ENCODE measurements at regions not wholly inside any gene's neighbourhood (a gene's known extent, or its start where the extent isn't known, plus 50 kb on each side); places are given as distances from the start of the nearest gene placed in this dataset.

DNA sequence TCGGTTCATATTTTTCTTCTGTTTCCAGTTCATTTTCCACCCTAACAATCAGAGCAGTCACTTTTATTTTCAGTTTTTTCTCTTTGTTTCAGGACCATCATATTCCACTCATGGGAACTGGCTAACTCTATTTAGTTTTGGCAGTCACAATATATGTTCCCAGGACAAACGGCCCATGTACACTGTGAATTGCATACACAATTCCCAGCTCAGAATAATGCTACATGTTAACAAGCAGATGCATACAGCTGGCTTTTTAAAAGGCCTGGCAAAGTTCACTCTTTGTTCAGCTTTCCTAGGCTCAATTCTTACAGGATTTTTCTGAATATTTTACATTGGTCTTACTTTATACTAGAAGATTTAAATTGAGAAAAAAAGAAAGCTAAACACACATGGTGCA is 224.9 kb downstream of the ANKRD50 start:
- H3K36me3 Mint-ChIP-seq = no peaks in the 10 kb centered on the region
- no peaks in the 10 kb centered on the region for H3K4me1 Mint-ChIP-seq
- H3K27ac Mint-ChIP-seq = no peak overlapping the region
- peaks cover 0 to 2% (median 1%) of the 10 kb centered on the region in 3 donors for H3K9me3 Mint-ChIP-seq
- no peak overlapping the region for H3K4me3 Mint-ChIP-seq
- no peaks in the 10 kb centered on the region for H3K27me3 Mint-ChIP-seq

DNA sequence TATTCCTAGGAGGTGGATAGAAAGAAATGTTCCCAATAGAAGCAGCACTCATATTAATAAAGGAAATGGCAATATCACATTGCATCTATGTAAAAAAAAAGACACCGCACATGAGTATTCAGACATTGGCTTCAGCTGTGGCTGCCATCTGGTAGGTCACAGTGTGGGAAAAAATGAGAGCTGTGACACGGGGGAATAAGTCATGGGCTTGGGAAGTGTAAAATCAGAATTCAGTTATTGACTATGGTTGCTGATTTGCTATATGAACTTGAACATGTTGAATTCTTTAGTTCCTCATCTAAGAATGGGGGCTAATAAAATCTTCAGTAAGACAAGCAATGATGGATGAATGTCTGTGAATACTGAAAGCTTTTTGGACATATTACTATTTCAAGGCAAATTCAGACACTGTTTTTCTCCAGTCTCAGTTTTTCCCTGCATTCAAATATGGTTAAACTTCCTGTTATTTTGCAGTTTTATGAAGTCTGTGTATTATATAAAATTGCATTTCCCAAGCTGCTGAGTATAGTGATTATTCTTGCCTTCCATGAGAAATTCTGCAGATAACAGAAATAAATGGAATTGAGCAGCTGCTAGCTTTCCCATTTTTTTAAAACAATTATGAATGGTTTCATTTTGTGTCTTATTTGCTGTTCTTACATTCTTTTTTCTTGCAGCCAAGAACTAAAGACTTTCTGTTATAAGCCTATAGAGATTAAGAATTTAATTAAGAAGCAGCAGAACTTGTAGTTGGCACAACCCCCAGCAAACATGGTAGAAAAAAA is 221.0 kb downstream of the ANKRD50 start:
- Mint-ChIP-seq H3K9me3 (peaks cover 0 to under 1% (median 0%) of the 10 kb centered on the region in 3 donors), H3K4me1 (no peaks in the 10 kb centered on the region), H3K27me3 (no peaks in the 10 kb centered on the region), H3K27ac (no peak overlapping the region), H3K4me3 (no peak overlapping the region), H3K36me3 (no peaks in the 10 kb centered on the region)

DNA sequence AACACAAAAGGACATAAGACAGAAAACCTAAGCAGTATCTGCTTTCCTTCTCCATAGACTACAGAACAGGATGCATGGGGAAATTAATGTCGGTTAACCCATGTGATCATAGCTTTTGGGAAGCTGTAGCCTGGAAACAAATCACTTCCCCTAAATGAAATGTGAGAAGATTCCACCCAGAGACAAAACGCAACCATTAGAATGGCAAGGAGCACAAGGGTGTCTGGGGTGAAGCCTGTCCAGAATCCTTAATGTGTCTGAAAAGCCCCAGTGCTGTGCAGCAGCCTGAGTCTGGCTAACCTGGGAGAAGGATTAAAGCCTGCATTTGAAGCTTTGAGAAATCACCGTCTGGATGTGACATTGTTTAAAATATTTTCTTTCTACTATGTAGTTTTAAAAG is 213.3 kb downstream of the ANKRD50 start:
- H3K27ac Mint-ChIP-seq = no peak overlapping the region
- H3K27me3 Mint-ChIP-seq = no peaks in the 10 kb centered on the region
- H3K4me3 Mint-ChIP-seq = no peak overlapping the region
- no peaks in the 10 kb centered on the region for H3K36me3 Mint-ChIP-seq
- H3K9me3 Mint-ChIP-seq = peaks cover 0 to 3% (median 3%) of the 10 kb centered on the region in 3 donors
- peaks cover 0 to 2% (median 0%) of the 10 kb centered on the region in 3 donors for H3K4me1 Mint-ChIP-seq

DNA sequence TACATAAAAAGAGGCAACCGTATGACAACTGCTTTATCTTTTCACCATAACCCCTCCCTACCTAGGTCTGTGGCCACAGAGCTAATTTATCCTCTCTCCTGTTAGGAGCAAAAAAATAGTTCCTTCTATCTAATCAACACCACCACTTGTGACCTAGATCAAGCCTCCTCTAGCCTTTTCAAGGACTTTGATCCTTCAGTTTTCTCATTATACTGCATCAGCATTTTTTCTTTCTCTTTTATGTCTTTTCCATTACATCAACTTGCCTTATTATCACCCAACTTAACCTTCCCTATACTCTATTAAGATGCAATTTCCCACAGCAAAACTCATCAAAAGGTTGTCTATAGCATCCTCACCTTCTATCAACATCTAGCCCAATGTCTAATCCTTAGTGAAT is 211.0 kb downstream of the ANKRD50 start:
- Mint-ChIP-seq H3K27me3 (no peaks in the 10 kb centered on the region), H3K36me3 (no peaks in the 10 kb centered on the region), H3K4me1 (peaks cover 0 to 2% (median 0%) of the 10 kb centered on the region in 3 donors), H3K9me3 (peaks cover 0 to 7% (median 3%) of the 10 kb centered on the region in 3 donors), H3K4me3 (no peak overlapping the region), H3K27ac (no peak overlapping the region)

DNA sequence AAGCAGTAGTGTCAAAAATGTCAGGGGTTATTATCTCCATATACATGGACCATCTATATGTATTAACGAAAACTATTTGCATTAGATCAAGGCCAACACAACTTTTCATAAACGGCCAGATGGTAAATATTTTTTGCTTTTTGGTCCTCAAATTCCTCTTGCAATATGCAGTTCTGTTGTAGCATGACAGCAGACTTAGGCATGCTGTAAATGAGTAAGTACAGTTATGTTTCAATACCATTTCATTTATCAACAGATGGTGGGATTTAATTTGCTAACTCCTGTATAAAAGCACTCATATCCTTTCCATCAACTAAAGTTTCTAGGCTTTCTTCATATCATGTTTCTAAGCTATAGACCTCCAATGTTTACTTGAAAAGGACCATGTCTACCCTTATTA is 208.1 kb downstream of the ANKRD50 start:
- Mint-ChIP-seq H3K4me3 (no peak overlapping the region), H3K4me1 (peaks cover 0 to 2% (median 0%) of the 10 kb centered on the region in 3 donors), H3K9me3 (peaks cover 0 to 7% (median 3%) of the 10 kb centered on the region in 3 donors), H3K27ac (no peak overlapping the region), H3K36me3 (peaks cover 1% of the 10 kb centered on the region), H3K27me3 (no peaks in the 10 kb centered on the region)

DNA sequence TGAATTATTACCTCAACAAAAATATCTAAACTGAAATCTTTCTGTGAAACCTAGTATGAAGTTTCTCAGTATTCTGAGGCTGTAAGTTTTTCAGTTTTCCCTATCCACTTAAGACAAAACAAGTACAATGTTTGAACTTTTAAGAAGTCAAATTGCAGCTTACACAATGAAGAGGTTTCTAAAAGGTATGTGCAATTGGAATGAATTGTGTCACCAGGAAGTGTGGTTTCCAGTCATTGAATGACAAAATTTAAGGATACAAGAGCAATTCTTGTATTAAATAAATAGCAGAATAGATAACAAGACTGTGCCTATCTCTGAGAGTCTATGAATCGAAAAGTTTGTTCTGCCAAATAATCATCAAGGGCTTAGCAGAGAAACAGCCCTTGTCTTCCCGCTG is 207.3 kb downstream of the ANKRD50 start:
- Mint-ChIP-seq H3K36me3 (peaks cover 1% of the 10 kb centered on the region), H3K4me1 (peaks cover 0 to 2% (median 0%) of the 10 kb centered on the region in 3 donors), H3K27me3 (no peaks in the 10 kb centered on the region), H3K9me3 (peaks cover 0 to 7% (median 3%) of the 10 kb centered on the region in 3 donors), H3K27ac (no peak overlapping the region), H3K4me3 (no peak overlapping the region)

DNA sequence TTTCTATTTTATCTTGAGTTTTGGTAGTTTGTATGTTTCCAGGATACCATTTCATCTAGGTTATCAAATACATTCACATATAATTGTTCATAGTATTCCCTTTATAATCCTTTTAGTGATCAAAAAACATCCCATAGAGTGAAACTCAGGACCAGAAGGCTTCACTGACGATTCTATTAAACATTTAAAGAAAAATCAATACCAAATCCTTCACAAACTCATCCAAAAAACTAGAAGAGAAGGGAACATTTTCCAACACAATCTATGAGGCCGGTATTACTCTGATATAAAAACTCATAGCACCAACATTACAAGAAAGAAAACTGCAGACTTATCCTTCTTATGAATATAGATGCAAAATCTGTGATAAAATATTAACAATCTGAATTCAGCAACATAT is 203.4 kb downstream of the ANKRD50 start:
- no peak overlapping the region for H3K4me3 Mint-ChIP-seq
- peaks cover 0 to 6% (median 0%) of the 10 kb centered on the region in 3 donors for H3K9me3 Mint-ChIP-seq
- no peaks in the 10 kb centered on the region for H3K27me3 Mint-ChIP-seq
- H3K27ac Mint-ChIP-seq = no peak overlapping the region
- H3K4me1 Mint-ChIP-seq = no peaks in the 10 kb centered on the region
- H3K36me3 Mint-ChIP-seq = peaks cover 1% of the 10 kb centered on the region

DNA sequence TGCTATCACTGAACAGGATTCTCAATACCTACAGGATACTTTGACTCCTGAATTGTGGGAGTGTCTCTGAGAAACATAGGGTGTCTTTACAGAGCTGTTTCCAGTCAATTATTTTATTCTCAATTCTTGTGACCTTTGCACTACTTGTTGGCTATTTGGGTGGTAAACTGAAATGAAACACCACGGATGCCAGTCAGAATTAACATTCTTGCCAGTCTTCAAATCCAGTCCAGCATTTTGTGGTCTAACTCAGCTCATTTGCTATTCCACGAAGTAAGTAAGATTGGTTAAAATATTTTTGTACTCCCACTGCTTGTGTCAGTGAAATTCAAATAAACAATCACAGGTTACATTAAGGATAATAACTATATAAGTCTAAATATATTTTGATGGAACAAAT is 197.9 kb downstream of the ANKRD50 start:
- Mint-ChIP-seq H3K27me3 (no peaks in the 10 kb centered on the region), H3K9me3 (no peaks in the 10 kb centered on the region), H3K4me3 (no peak overlapping the region), H3K4me1 (no peaks in the 10 kb centered on the region), H3K36me3 (no peaks in the 10 kb centered on the region), H3K27ac (no peak overlapping the region)

DNA sequence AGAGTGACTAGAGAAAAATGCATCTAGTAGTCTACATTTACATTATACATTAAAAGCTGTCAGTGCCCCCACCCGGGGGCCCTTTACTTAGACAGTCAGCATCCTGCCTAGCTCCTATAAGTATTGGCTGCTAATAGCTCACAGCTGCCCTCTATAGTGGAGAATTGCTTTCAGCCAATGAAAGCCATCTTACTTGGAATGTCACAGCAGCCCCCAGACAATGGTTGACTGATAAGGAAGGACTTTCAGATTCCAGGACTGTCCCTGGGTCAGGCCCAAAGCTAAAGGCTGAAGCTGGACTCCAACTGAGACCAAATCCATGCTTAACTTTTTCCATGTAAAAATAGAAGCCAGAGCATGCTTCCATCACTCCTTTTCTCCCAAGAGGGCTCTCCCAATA is 196.9 kb downstream of the ANKRD50 start:
- no peak overlapping the region for H3K27ac Mint-ChIP-seq
- no peaks in the 10 kb centered on the region for H3K27me3 Mint-ChIP-seq
- peaks cover 0 to 1% (median 0%) of the 10 kb centered on the region in 3 donors for H3K9me3 Mint-ChIP-seq
- H3K36me3 Mint-ChIP-seq = no peaks in the 10 kb centered on the region
- H3K4me1 Mint-ChIP-seq = no peaks in the 10 kb centered on the region
- no peak overlapping the region for H3K4me3 Mint-ChIP-seq

DNA sequence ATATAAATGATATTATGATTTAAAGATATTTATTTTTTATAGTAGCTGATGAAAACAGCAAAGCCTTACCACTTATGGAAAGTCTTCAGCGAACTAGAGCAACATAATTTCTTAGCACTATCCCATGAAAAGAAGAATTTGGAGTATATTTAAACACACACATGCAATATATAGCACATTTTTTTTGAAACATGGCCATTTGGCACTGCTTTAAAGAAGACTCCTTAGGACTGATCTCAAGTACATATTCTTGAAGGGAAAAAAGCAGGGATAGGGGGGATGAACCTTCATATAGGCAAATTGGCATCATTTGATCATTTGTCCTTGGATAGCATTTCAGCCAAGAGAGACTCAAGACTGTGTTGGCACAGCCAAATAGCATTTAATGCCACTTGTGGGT is 193.3 kb downstream of the ANKRD50 start:
- peaks cover 0 to 1% (median 0%) of the 10 kb centered on the region in 3 donors for H3K9me3 Mint-ChIP-seq
- no peak overlapping the region for H3K27ac Mint-ChIP-seq
- no peaks in the 10 kb centered on the region for H3K4me1 Mint-ChIP-seq
- no peaks in the 10 kb centered on the region for H3K36me3 Mint-ChIP-seq
- no peaks in the 10 kb centered on the region for H3K27me3 Mint-ChIP-seq
- H3K4me3 Mint-ChIP-seq = no peak overlapping the region

DNA sequence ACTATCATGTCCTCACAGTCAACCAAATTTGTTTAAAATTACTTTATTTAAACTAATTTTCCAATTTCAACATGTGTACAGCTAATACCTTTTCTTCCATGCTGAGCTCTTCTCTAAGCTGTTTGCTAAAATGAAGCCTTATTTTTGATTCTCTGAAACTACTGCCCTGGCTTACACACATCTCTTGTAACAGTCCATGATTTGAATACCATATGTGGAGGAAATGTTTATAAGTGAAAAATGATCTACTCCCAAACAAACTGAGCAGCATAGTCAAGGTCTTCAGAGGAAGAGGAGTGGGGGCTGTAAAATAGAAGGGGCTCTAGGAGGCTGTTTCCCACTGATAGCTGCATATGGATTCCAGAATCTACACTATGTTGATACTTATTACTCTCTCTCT is 188.7 kb downstream of the ANKRD50 start:
- Mint-ChIP-seq H3K27ac (no peak overlapping the region), H3K9me3 (peaks cover 0 to 6% (median 5%) of the 10 kb centered on the region in 3 donors), H3K4me1 (peaks cover 0 to 2% (median 0%) of the 10 kb centered on the region in 3 donors), H3K27me3 (no peaks in the 10 kb centered on the region), H3K36me3 (no peaks in the 10 kb centered on the region), H3K4me3 (peak overlapping the region in 1 of 4 donors; percentile 53)

DNA sequence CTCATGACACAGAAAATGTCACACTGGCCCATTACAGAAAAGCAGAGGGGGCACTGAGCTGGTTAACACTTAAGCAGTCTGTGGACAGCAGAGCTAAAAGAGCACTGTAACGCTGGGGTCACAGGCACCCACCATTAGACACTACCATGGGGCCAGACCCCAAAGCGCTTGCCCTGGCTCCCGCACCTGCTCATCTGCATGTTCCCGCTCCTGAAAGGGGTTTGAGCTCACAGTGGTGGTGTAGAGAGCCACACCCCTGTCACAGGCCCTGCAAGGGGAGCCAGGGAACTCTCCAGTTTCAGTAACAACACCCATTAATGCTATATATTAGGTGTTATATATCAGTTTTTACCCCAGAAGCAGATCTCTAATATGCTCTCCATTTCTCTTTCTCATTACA is 187.0 kb downstream of the ANKRD50 start:
- Mint-ChIP-seq H3K4me1 (peaks cover 0 to 2% (median 0%) of the 10 kb centered on the region in 3 donors), H3K27me3 (no peaks in the 10 kb centered on the region), H3K27ac (no peak overlapping the region), H3K36me3 (no peaks in the 10 kb centered on the region), H3K9me3 (peaks cover 0 to 6% (median 4%) of the 10 kb centered on the region in 3 donors), H3K4me3 (no peak overlapping the region)

DNA sequence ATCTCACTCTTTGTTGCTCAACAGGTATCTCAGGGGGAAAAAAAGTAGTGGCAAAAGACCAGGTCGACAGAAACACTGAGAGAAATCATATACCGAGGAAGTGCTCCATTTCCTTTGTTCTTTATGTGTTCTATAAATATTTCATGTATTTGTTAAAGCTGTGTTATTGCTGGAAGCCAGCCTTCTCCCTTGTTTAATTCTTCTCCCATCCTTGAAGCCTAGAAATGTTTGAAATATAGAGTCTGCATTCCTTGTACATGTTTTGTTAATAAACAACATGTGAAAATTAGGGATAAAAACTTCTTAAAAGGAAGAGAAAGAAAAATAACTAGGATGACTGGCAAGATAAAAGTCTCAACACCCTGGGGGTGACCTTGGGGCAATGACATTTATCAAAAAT is 186.2 kb downstream of the ANKRD50 start:
- Mint-ChIP-seq H3K27me3 (no peaks in the 10 kb centered on the region), H3K4me3 (no peak overlapping the region), H3K36me3 (no peaks in the 10 kb centered on the region), H3K9me3 (peaks cover 0 to 6% (median 4%) of the 10 kb centered on the region in 3 donors), H3K4me1 (peaks cover 0 to 2% (median 0%) of the 10 kb centered on the region in 3 donors), H3K27ac (no peak overlapping the region)

DNA sequence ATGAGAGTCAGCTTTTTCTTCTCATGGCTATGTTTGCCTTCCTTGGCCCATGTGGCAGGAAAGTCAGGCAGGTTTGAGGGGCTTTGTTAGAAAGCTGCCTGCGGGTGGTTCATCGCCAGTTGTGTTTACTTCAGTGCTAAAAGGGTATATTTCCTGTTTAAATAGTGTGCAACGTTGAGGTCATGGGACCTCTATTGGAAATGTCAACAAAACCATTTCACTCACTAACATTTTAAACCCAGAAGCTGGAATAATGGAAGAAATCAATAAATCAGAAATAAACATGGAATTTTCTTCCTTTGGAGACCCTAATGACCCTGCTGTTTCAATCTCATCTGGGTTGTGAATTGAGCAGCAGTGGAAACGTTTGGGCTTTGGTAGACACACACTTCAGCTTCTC is 185.8 kb downstream of the ANKRD50 start:
- Mint-ChIP-seq H3K4me1 (peaks cover 0 to 2% (median 0%) of the 10 kb centered on the region in 3 donors), H3K9me3 (peaks cover 0 to 6% (median 4%) of the 10 kb centered on the region in 3 donors), H3K27me3 (no peaks in the 10 kb centered on the region), H3K27ac (no peak overlapping the region), H3K4me3 (no peak overlapping the region), H3K36me3 (no peaks in the 10 kb centered on the region)

DNA sequence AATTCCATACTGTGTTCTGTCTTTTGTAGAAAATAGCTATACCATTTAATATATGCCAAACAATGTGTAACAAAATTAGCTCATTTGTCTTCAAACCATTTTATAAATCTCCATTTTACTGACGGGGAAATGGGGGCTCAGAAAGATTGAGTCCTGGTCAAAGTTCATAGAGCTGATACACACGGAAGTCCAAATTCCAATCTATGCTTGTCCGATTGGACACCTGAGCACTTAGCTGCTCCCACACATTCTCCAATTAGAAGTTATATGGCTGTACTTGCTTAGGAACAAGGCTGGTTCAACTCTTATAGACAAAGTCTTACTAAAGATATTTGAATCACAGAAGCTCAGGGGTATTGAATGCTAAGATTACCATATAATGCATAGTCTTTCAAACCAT is 185.2 kb downstream of the ANKRD50 start:
- Mint-ChIP-seq H3K4me1 (peaks cover 0 to 2% (median 0%) of the 10 kb centered on the region in 3 donors), H3K27me3 (no peaks in the 10 kb centered on the region), H3K27ac (no peak overlapping the region), H3K4me3 (no peak overlapping the region), H3K9me3 (peaks cover 0 to 6% (median 4%) of the 10 kb centered on the region in 3 donors), H3K36me3 (no peaks in the 10 kb centered on the region)

DNA sequence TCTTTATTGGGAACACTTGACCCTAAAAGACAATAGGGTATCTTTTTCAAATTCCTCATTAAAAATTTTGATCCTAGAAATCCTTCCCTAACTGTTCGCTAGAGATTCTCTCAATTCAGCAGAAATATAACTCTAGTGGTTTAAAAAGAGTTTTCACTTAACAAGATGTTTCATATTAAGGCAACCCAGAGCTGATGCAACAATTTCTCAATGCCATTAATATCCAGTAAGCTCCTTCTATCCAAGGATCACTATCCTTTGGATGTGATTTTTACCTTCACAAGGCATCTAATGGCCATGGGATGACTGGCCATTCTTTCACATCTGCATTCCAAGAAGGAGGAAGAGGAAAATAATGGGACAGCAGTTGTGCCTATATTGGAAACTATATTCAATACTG is 183.4 kb downstream of the ANKRD50 start:
- no peaks in the 10 kb centered on the region for H3K27me3 Mint-ChIP-seq
- H3K4me3 Mint-ChIP-seq = no peak overlapping the region
- no peak overlapping the region for H3K27ac Mint-ChIP-seq
- H3K36me3 Mint-ChIP-seq = no peaks in the 10 kb centered on the region
- H3K4me1 Mint-ChIP-seq = peaks cover 0 to 2% (median 0%) of the 10 kb centered on the region in 3 donors
- peaks cover 0 to 6% (median 6%) of the 10 kb centered on the region in 3 donors for H3K9me3 Mint-ChIP-seq

Data from IgD-negative memory B cell (primary cell).